Right renal cortex interstitium (tissue), 3 donors: ENCODE measurements at regions not wholly inside any gene's neighbourhood (a gene's known extent, or its start where the extent isn't known, plus 50 kb on each side); places are given as distances from the start of the nearest gene placed in this dataset.
"Not testable (repeated sequence)": the region's sequence is repeated elsewhere in the genome, so short reads cannot be mapped to it uniquely, and the experiment has no call there.

ENCODE experiments used
- DNase-seq, 3 donors: peaks; one replicate each; pipeline ENCODE4 v3.0.0-alpha.2; 2013; ENCODE audit warnings: low read depth in 3 of 3, low spot score in 2 of 3

DNA sequence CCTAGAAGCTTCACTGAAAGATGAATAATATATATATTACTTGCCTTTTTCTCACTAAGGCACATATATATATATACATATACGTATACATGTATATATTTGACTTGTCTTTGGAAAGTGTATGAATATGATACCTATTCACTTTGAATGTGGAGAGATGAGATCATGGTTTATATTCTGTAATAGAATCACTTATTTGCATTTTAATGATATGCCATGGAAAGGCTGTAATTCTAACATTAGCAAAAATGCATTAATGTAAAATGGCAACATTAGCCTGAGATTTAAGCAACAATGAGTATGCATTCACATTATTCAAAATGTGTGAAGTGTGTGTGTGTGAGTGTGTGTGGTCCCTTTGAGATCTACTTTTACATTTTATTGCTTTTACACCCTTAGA is 54.5 kb upstream of the PRKD1 start:
- no peak for DNase-seq

DNA sequence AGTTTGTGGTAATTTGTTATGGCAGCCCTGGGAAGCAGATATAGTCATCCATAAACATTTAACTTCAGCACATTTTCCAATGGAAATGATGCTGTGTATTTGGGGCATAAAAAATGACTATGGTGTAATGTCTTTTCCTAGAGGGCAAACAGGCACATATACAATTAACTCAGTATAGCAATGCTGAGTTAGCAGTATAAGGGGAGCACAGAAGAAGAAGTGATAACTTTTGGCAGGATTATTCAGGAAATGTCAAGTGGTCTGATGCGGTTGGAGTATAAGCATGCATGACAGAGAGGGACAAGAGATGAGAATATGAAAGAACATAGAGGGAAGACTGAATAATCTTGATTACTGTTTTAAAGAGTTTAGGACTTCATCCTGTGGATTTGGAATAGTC is 55.3 kb upstream of the PRKD1 start:
- DNase-seq: no peak

DNA sequence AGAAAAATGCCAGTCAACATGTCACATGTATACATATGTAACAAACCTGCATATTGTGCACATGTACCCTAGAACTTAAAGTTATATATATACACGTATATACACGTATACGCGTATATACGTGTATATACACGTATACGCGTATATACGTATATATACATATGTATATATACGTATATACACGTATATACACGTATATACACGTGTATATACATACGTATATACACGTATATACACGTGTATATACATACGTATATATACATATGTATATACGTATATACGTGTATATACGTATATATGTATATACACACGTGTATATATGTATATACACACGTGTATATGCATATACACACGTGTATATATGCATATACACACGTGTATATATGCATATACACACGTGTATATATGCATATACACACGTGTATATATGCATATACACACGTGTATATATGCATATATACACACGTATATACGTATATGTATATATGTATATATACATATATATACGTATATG is 62.8 kb upstream of the PRKD1 start:
- not testable (repeated sequence) for DNase-seq

DNA sequence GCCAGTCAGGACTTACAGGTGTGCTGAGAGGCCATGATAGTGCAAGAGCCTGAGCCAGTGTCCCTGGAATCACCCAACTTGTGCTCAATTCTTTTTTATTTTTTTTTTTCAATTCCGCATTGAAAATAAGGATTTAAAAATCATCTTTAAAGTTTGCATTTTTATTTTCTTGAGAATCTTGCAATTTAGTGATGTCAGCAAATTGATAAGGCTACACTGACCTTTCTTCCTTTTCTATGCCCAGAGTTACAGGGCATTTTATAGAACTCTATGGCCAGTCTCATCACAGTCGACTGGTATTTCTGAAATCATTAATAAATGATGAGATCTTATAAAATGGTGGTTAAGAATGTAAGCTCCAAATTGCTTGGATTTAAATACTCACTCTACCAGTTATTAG is 63.3 kb upstream of the PRKD1 start:
- DNase-seq: no peak

DNA sequence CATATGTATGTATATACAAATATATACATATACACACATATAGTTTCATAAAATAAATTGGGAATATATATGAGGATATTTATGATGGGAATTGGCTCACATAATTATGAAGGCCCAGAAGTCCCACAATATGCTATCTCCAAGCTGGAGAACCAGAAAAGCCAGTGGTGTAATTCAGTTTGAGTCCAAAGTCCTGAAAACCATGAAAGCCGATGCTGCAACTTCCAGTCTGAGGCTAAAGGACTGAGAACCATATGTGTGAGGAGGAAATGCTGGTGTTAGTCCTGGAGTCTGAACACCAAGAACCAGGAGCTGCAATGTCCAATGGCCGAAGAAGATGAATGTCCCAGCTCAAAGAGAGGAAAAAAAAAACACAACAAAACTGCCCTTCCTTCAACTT is 65.5 kb upstream of the PRKD1 start:
- DNase-seq: no peak

DNA sequence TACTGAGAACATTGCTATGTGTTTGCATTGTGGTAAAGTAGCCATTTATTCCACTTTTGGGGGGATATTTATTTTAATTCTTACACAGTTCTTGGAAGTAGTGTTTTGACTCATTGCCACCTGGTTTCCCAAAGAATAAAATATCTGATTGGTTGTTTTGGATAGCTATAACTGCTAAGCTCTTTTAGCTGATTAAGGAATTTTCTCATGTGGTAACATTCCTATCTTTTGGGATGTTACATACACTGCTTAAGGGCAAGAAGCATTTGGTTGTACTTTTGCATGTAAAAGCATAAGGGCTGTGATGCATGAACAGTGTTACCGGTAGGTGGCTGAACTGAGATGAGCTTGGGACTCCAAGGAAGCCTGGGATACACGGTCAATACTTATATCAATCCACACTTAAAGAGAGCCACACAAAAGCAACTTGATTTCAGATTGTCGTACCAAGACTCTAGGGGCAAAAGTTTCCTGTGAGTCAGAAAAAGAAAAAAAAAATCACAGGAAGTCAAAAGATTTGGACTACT is 71.4 kb upstream of the PRKD1 start:
- DNase-seq: no peak

DNA sequence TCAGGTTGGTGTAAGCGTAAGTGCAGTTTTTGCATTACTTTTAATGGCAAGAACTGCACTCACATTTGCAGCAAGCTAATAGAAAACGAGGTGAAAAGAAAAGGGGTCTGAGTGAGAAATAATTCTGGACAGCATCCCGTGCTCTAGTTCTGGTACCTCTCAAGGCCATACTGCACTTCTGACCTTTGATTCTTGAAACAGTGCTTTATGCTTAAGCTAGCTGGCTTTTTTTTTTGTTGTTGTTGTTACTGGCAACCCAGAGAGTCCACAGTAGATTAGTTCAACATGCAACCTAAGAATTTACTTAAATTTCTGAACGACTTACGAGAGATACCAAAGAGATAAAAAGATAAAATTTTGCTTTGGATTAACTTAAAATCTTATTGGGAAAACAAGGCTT is 75.2 kb upstream of the PRKD1 start:
- no peak for DNase-seq

DNA sequence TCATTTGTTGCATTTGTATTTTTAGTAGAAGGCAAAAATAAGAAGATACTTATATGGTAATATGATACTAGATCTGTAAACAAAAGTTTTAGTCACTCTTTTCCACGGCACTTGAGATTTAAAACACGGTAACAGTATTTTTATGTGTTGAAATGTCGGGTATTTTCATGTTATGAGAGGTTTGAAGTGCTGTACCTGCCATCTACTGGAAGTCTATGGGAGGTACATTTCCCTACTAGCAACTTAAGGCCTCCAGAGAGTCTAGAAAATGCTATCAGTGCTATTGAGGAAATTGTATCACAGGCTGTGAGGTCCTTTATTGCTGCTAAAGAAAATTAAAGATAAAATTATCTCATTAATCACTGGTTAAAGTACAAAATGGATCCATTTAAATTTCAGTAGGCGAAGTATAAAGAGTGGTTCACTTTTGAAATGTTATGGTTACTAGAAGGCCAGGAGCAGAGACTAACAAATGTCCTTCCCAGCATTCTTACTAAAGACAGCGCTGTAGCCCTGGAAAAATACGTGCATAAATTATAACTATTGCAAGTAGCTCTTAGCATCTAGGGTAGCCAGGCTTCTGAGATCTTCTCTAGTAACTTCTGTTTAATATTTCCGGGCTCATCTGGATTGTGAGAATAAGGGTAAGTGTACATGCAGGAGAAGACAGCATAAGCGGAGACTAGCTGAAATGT is 77.6 kb upstream of the PRKD1 start:
- DNase-seq: peak in 2 of 3 donors; percentile 25 to 33

DNA sequence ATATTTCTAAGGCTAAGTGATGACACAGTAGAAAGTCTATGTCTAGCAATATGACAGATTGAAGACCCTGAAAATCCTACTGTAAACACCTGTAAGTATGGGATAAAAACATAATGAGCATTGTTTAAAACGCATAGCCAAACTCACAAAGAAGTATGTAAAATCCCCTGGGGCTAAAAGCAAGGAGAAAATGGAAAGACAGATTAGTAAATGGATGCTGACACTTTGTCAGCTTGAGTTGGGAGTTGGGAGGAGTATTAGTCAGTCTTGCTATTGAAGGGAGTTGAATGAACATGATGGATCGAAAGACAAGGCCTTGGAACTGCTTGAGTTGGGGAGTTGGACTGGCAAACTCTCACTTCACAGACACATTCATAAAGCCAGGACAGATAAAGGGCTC is 79.0 kb upstream of the PRKD1 start:
- no peak for DNase-seq

DNA sequence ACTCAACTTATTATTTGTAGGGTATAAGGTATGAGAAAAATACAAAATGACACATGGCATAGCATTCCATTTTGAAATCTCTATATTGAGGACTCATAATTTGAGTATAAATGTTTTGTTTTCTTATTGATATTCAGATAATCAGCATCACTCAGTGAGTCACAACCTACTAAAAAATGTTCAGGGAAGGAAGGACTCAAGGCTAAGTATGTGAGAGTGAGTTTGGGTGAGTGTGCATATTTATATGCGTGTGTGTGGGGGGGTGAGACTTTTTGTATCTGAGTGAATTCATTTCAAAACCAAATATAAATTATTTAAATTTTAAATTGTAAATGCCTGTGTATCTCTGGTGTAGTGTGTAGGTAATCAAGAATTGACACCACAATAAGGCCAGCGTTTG is 87.8 kb upstream of the PRKD1 start:
- no peak for DNase-seq

DNA sequence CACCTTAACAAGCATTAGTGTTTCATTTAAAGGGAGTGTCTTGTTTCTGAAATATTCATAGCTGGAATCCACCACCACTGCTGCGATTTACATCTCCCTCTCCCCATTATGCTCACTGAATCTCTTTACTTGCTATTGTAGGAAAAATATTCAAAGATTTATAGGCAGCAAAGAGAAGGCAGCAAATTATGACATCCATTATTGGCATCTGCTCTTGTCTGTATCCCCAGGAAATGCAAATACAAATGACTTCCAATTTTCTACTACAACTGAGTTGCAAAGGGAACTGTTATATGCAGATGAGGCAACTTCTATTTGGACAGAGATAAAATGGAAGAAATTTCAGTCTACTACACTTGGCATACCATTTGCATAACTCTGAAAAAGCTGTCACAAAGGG is 88.4 kb upstream of the PRKD1 start:
- no peak for DNase-seq

DNA sequence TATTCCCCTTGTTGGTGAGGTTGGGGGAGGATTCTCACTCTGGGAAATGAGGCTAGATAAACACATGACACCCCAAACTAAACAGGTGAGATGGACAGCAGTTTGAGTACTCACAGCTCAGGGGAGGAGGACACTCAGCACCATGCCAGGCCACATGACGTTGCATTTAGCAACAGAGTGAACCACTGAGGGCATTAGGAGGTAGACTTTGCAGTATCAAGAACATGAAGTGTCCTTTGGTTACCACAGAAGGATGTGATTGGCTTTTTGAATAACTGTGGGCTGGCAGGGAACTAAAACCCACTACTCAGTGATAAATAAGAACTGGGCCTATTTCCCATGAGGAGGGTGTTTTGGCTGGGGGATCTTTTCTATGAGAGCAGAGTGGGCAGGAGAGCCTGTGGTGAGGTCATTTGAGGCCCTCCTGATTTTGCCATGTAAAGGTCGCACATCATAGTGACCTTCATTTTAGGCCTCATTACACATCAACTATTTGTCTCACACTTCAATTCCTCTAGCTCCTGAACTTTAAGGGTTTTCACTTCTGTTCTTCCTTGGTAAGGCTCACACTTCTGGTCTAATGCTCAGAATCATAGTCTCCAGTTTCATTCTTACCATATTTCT is 89.8 kb upstream of the PRKD1 start:
- DNase-seq: no peak

DNA sequence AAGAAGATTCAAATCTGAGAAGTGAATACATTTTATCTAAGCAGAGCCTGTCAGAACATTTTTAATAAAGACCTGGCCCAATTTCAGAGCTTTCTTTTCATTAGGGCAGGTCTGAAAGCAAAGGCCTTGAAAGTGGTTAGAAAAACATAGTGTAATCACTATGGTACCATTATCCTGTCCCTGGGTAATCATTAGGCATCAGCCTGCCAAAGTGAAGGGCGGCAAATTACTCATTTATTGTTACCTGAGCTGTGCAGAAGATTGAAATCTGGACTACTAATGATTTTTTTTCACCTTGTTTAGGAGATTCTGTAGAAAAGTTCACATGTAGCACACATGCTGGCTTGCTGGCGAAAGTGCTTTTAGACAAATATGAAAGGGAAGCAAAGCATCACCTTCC is 92.6 kb upstream of the PRKD1 start:
- no peak for DNase-seq

DNA sequence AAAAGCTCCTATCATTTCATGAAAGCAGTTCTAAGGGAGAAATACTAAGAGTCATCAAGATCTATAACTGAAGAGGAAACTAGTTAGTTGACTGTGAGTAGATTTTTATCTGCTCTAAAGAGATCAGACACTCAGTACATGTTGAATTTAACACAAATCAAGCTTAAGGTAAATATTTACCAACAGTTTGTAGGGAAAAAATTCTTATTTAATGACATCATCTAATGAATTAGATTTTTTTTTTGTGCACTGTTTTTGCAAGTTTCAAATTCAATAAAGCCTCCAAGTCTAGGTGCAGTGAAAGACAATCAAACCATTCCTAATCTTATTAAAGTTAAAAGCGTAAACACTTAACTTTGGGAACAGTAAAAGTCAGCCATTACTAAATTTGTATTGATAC is 93.0 kb upstream of the PRKD1 start:
- no peak for DNase-seq

DNA sequence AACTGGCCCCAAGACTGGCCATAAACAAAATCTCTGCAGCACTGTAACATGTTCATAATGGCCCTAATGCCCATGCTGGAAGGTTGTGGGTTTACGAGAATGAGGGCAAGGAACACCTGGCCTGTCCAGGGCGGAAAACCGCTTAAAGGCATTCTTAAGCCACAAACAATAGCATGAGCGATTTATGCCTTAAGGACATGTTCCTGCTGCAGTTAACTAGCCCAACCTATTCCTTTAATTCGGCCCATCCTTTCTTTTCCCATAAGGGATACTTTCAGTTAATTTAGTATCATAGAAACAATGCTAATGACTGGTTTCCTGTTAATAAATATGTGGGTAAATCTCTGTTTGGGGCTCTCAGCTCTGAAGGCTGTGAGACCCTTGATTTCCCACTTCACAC is 95.7 kb upstream of the PRKD1 start:
- not testable (repeated sequence) for DNase-seq

DNA sequence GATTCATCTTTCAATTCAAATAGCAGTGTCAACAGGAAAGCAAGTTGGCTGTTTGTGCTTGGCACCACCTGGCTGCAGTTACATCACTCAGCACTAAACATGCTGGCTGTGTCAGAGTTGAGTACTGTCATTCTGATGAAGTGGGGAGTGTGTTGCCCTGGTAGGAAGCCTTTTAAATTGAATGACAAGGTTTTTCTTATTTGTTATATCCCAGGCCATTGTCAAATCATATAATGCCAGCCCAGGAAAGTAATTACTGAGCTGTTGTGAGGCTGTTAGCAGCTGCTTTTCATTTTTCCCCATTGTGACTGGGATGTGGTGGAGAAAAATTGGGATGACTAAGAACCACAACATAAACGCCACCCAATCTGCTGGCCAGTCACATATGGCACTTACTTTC is 106.5 kb upstream of the PRKD1 start:
- no peak for DNase-seq

DNA sequence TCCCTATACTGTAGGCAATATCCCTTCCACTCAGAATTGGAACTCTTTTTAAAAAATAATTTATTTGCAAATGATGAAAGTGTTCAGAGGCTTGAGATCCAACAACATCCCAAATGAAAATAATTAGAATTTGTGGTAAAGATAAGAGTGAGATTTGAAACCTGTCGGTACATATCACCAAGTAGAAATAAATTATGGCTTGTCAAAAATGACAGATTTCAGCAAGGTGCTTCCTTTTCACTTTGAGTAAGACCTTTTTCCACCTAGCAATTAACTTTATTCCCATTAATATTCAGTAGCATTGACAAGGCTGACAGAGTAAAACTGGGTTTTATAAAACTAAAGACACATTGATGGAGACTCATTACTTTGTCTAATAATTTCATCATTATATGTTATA is 107.7 kb upstream of the PRKD1 start:
- no peak for DNase-seq

DNA sequence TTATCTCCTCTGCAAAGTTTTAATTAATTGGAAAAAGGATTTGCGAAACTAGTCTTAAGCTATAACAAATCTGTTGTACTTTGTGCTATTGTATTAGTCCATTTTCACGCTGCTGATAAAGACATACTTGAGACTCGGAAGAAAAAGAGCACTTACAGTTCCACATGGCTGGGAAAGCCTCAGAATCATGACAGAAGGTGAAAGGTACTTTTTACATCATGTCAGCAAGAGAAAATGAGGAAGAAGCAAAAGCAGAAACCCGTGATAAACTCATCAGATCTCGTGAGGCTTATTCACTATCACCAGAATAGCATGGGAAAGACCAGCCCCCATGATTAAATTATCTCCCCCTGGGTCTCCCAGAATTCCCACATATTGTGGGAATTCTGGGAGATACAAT is 118.1 kb upstream of the PRKD1 start:
- no peak for DNase-seq

DNA sequence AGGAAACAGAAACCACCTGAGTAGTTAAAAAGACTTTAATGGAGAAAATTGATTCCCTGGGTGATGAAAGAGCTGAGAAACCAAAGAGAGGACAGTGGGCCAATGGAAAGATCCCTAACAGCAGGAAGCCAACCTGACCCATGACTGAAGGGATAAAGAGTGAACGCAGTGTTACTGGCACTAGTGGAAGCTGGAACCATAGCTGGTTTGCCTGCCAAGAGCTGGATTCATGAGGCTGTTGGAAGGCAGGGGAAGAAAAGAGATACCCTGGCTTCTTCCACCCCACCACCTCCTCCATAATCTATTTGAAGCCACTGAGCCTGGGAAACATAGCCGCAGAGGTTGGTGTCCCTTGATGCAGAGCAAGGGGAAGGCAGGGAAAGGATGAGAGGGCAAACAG is 125.5 kb upstream of the PRKD1 start:
- DNase-seq: no peak

DNA sequence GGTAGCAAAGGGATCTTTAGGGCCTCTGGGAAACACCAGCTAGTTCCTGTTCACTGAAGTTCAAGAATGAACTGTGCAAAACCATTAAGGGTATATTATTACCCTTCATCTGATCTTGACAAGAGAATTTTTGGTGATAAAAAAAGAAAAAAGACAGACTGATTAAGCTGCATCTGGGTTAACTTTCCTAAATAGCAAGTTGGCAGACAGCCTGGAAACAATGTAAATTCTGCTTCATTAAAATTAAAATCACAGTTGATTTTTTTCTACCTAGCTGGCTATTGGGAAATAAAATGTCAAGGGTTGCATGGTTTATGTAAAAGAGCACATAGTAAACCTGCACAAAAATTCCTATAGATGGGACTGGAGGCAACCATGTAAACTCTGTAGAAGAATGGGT is 126.6 kb upstream of the PRKD1 start:
- DNase-seq: no peak

DNA sequence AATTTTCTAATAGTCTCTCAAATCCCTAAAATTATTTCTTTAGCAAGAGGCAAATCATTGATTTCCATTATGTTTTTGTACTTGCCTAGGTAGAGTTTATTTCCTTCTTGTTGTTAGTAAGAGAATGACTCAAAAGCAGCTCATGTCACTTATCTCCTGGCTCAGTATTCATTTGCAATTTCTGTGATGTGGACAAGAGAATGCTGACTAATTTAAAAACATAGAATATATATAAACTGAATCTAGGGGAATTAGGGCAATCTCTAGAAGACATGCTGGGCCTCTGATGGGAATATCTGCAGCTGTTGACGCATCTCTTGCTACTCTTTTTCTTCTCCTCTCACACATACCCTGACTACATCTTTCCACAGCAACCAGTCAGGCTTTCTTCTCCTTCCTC is 130.8 kb upstream of the PRKD1 start:
- DNase-seq: no peak

DNA sequence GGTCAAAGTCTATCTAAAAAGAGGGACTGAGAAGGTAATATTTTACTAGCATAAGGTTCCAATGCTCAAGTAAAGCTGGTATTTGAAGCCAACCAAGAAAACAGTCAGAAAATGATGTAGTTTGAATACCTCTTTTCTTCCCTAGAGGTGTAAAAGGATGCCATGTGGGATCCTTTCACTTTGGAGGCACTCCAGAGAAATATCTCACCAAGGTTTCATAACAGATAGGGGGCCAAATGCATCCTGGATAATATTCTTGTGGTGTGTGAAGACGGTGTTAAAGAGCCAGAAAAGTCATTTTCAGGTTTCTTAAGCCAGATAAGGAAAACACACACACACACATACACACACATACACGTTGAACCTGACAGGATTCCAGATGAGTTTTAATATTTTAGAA is 136.1 kb upstream of the PRKD1 start:
- DNase-seq: no peak
